Smooth muscle cell (in vitro differentiated cells): ENCODE measurements at regions not wholly inside any gene's neighbourhood (a gene's known extent, or its start where the extent isn't known, plus 50 kb on each side); places are given as distances from the start of the nearest gene placed in this dataset.
"Not testable (repeated sequence)": the region's sequence is repeated elsewhere in the genome, so short reads cannot be mapped to it uniquely, and the experiment has no call there.

Experiments
- DNase-seq: peaks from one replicate; lab custom pipeline; 2025; ENCODE audit not compliant: unreplicated experiment; lab: John Stamatoyannopoulos, UW
- H2AFZ ChIP-seq: fragments of 200-600 bp; sonication (generic); 2 replicates; pipeline ENCODE4 v1.6.0; 2016; ENCODE audit warnings: antibody characterized with exemption, low read depth, mild to moderate bottlenecking
- H3F3A ChIP-seq: fragments of 200-600 bp; sonication (generic); 2 replicates; pipeline ENCODE4 v1.6.0; 2017; ENCODE audit warnings: antibody characterized with exemption, low read depth
- H3K27ac ChIP-seq: fragments of 200-600 bp; sonication (generic); 2 replicates; pipeline ENCODE4 v1.5.1; 2016; ENCODE audit warnings: low read depth, mild to moderate bottlenecking
- H3K27me3 ChIP-seq: fragments of 200-600 bp; sonication (generic); 2 replicates; pipeline ENCODE4 v1.6.1; 2016; ENCODE audit warnings: low read depth, mild to moderate bottlenecking
- H3K36me3 ChIP-seq: fragments of 200-600 bp; sonication (generic); 2 replicates; pipeline ENCODE4 v1.5.1; 2016; ENCODE audit warnings: low read depth
- H3K4me1 ChIP-seq: fragments of 200-600 bp; sonication (generic); 2 replicates; pipeline ENCODE4 v1.5.1; 2016; ENCODE audit warnings: low read depth
- H3K4me2 ChIP-seq: fragments of 200-600 bp; sonication (generic); 2 replicates; pipeline ENCODE4 v1.6.0; 2016; ENCODE audit warnings: mild to moderate bottlenecking
- H3K4me3 ChIP-seq: fragments of 200-600 bp; sonication (generic); 2 replicates; pipeline ENCODE4 v1.5.1; 2016; ENCODE audit warnings: mild to moderate bottlenecking
- H3K79me2 ChIP-seq: fragments of 200-600 bp; sonication (generic); 2 replicates; pipeline ENCODE4 v1.6.0; 2016; ENCODE audit warnings: low read depth, mild to moderate bottlenecking
- H3K9ac ChIP-seq: fragments of 200-600 bp; sonication (generic); 2 replicates; pipeline ENCODE4 v1.6.0; 2016; ENCODE audit warnings: low read depth
- H3K9me3 ChIP-seq: fragments of 200-600 bp; sonication (generic); replicated peaks from 2 replicates; pipeline ENCODE4 v1.5.1; 2016; ENCODE audit warnings: low read depth
- H4K20me1 ChIP-seq: fragments of 200-600 bp; sonication (generic); 2 replicates; pipeline ENCODE4 v1.6.0; 2016; ENCODE audit warnings: low read depth
- WGBS: methylation state at CpG from one replicate; pipeline ENCODE4 v1.1.7; 2016; ENCODE audit warnings: low lambda C conversion rate; 5-methylcytosine and 5-hydroxymethylcytosine counted together
- TF ChIP-seq, protein P1 (sequence below): fragments of 200-600 bp; sonication (generic); IDR thresholded peaks from 2 replicates; pipeline ENCODE4 v1.5.1; 2017; ENCODE audit warnings: borderline replicate concordance, mild to moderate bottlenecking, antibody characterized with exemption; ENCODE audit not compliant: insufficient read depth, poor library complexity, severe bottlenecking

DNA sequence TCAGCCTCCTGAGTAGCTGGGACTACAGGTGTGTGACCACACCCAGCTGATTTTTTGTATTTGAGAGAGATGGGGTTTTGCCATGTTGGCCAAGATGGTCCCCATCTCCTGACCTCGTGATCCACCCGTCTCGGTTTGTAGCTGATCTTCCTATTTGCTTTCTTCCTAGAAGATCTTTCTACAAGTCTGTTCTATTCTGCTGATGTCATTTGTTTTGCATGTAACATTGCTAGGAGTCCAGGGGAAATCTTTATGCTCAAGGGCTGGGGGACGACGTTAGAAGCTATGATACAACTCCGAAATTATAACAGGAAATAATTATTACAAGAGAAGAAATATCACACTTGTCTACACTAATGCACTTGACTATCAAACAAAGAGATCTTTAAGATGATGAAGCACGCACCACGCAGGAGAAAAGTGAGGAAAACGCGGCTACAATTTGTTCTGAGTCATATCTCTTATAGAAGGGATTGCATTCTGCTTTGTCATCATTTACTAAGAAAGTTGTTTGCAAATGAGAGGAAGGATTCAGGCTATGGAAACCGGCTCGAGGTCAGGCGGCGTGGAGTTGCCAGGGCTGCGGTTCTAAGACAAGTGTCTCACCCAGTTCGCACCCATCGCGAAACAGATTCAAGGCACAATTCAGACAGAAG, 103.0 kb upstream of the CARD11 start:
- Histone ChIP-seq H2AFZ (no peak overlapping the region), H3F3A (no peaks in the 10 kb centered on the region), H3K9me3 (no peaks in the 10 kb centered on the region), H3K4me2 (peak overlapping the region; percentile 20), H3K79me2 (no peaks in the 10 kb centered on the region), H4K20me1 (no peaks in the 10 kb centered on the region), H3K36me3 (no peaks in the 10 kb centered on the region), H3K27ac (no peak overlapping the region), H3K27me3 (no peaks in the 10 kb centered on the region), H3K4me3 (no peak overlapping the region), H3K4me1 (no peaks in the 10 kb centered on the region), H3K9ac (no peak overlapping the region)
- DNase-seq, result no peak
- WGBS, result 73% methylated on average over 18 of the region's 18 CpGs
- TF ChIP-seq, protein P1, sequence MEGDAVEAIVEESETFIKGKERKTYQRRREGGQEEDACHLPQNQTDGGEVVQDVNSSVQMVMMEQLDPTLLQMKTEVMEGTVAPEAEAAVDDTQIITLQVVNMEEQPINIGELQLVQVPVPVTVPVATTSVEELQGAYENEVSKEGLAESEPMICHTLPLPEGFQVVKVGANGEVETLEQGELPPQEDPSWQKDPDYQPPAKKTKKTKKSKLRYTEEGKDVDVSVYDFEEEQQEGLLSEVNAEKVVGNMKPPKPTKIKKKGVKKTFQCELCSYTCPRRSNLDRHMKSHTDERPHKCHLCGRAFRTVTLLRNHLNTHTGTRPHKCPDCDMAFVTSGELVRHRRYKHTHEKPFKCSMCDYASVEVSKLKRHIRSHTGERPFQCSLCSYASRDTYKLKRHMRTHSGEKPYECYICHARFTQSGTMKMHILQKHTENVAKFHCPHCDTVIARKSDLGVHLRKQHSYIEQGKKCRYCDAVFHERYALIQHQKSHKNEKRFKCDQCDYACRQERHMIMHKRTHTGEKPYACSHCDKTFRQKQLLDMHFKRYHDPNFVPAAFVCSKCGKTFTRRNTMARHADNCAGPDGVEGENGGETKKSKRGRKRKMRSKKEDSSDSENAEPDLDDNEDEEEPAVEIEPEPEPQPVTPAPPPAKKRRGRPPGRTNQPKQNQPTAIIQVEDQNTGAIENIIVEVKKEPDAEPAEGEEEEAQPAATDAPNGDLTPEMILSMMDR, result no peak

DNA sequence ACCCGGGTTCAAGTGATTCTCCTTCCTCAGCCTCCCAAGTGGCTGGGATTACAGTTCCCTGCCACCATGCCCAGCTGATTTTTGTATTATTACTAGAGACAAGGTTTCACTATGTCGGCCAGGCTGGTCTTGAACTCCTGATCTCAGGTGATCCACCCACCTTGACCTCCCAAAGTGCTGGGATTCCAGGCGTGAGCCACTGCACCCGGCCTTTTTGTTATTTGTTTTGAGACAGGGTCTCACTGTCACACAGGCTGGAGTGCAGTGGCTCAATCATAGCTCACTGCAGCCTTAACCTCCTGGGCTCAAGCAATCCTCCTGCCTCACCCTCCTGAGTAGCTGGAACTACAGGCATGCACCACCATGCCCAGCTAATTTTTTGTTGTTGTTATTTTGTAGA, 104.8 kb upstream of the CARD11 start:
- H3F3A ChIP-seq, H3K27ac ChIP-seq, H3K9ac ChIP-seq, H2AFZ ChIP-seq, H3K9me3 ChIP-seq, H3K4me3 ChIP-seq, DNase-seq, H3K27me3 ChIP-seq, H4K20me1 ChIP-seq, H3K4me1 ChIP-seq, H3K36me3 ChIP-seq, H3K79me2 ChIP-seq, H3K4me2 ChIP-seq: not testable (repeated sequence)
- 45% methylated on average over 4 of the region's 4 CpGs for WGBS

DNA sequence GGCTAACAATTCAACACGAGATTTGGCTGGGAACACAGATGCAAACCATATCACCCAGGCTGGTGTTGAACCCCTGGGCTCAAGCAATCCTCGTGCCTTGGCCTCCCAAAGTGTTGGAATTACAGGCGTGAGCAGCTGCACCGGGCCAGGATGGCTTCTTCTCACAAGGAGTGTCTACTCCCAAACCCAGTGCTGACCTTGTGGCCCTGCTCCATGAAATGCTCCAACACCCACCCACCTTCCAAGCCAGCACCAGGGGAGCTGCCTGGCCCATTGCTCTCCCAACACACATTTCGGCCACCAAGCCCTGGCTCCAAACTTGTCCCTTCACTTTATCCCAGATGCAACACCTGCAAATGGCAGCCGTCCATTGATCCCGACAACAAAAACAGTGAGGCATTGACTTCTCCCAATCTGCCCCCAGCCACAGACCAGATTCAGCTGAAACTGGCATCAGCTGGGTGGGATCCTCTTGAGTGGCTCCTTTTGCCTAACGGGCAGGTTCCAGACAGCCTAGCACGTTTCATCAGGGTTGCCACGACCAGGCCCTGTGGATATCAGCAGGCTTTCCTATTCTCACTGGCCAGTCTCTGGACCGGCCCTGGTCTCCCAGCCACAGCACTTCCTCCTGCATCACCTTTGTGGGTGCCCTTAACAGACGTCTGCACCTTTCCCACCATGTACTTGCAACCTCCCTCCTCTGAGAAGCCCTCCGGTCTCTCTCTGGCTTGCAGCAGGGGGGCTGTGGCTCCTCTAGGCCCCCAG, 105.7 kb upstream of the CARD11 start:
- no peak overlapping the region for H3K9ac ChIP-seq
- H3K36me3 ChIP-seq, result no peaks in the 10 kb centered on the region
- no peaks in the 10 kb centered on the region for H3K9me3 ChIP-seq
- H3K27me3 ChIP-seq, result no peaks in the 10 kb centered on the region
- H2AFZ ChIP-seq, result no peak overlapping the region
- no peaks in the 10 kb centered on the region for H3K79me2 ChIP-seq
- WGBS, result 77% methylated on average over 13 of the region's 13 CpGs
- H3K4me2 ChIP-seq, result no peak overlapping the region
- no peak overlapping the region for H3K4me3 ChIP-seq
- no peaks in the 10 kb centered on the region for H4K20me1 ChIP-seq
- DNase-seq, result no peak
- TF ChIP-seq, protein P1, result no peak
- no peaks in the 10 kb centered on the region for H3K4me1 ChIP-seq
- no peak overlapping the region for H3K27ac ChIP-seq
- no peaks in the 10 kb centered on the region for H3F3A ChIP-seq

DNA sequence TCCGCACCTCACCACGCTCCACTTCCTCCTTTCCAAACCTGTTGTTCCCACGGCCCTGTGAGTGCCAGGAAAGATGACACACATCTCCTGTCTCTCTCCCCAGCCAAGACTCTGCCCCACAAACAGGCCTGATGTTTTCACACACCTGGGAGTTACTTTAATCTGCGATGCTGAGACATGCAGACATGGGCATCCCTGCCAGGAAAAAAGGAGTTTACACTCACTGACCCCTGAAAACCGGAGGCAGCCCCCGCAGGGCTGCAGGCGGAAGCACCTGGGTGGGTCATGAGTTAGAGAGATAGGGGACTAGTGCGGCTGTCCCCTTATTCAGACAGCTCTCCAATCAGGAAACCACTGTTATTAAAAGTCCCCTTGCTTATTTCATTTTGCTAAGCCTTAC, 106.4 kb upstream of the CARD11 start:
- Histone ChIP-seq H3K4me1 (no peaks in the 10 kb centered on the region), H3K36me3 (no peaks in the 10 kb centered on the region), H3F3A (no peaks in the 10 kb centered on the region), H3K9ac (no peak overlapping the region), H3K4me2 (no peak overlapping the region), H3K27ac (no peak overlapping the region), H4K20me1 (no peaks in the 10 kb centered on the region), H3K4me3 (no peak overlapping the region), H3K27me3 (no peaks in the 10 kb centered on the region), H3K9me3 (no peaks in the 10 kb centered on the region), H3K79me2 (no peaks in the 10 kb centered on the region), H2AFZ (no peak overlapping the region)
- 90% methylated on average over 7 of the region's 8 CpGs for WGBS
- DNase-seq, result no peak
- TF ChIP-seq, protein P1, result no peak
